Esophagus (tissue), 2 donors: ENCODE measurements at regions not wholly inside any gene's neighbourhood (a gene's known extent, or its start where the extent isn't known, plus 50 kb on each side); places are given as distances from the start of the nearest gene placed in this dataset.

Source experiments
- H3K27ac ChIP-seq, 2 donors: one replicate each; pipeline ENCODE4 v1.5.1; 2013; ENCODE audit warnings: low read depth in 2 of 2, mild to moderate bottlenecking in 2 of 2, inconsistent platforms in 1 of 2, low read length in 1 of 2, moderate library complexity in 1 of 2
- H3K27me3 ChIP-seq, 2 donors: one replicate each; pipeline ENCODE4 v1.6.1; 2013; ENCODE audit warnings: low read length in 2 of 2, control low read depth in 1 of 2, mild to moderate bottlenecking in 1 of 2; ENCODE audit not compliant: insufficient read depth in 2 of 2, control insufficient read depth in 1 of 2
- H3K36me3 ChIP-seq, 2 donors: one replicate each; pipeline ENCODE4 v1.6.1; 2013; ENCODE audit warnings: low read length in 1 of 2; ENCODE audit not compliant: control insufficient read depth in 2 of 2, insufficient read depth in 2 of 2
- H3K4me1 ChIP-seq, 2 donors: one replicate each; pipeline ENCODE4 v1.6.1; 2013; ENCODE audit warnings: low read length in 1 of 2; ENCODE audit not compliant: control insufficient read depth in 2 of 2, insufficient read depth in 2 of 2
- H3K4me3 ChIP-seq, 2 donors: one replicate each; pipeline ENCODE4 v1.5.1; 2013; ENCODE audit warnings: low read length in 2 of 2, mild to moderate bottlenecking in 2 of 2, low read depth in 1 of 2, moderate library complexity in 1 of 2
- H3K9me3 ChIP-seq, 2 donors: one replicate each; pipeline ENCODE4 v1.6.1; 2013; ENCODE audit warnings: mild to moderate bottlenecking in 2 of 2, low read depth in 1 of 2, low read length in 1 of 2, moderate library complexity in 1 of 2; ENCODE audit not compliant: control insufficient read depth in 2 of 2, insufficient read depth in 1 of 2
- WGBS, 2 donors: extraction: QIAGEN DNeasy Blood & Tissue Kit; methylation state at CpG; one replicate each; pipeline ENCODE4 v1.1.7; 2013; 5-methylcytosine and 5-hydroxymethylcytosine counted together
- donor health status: healthy with polysubstance abuse.
- donor health status: Bipolar disorder and iron deficiency.

GRCh38 chr3:34256791-34257190, 458.4 kb downstream of the PDCD6IP start:
- no peaks in the 10 kb centered on the region for H3K27me3 ChIP-seq
- WGBS, 2 donors: 63 to 64% methylated on average over 2 of the region's 2 CpGs

GRCh38 chr3:34258271-34258998, 460.0 kb downstream of the PDCD6IP start:
- H3K4me1 ChIP-seq: no peaks in the 10 kb centered on the region
- whole genome bisulfite sequencing, 2 donors: 69 to 79% methylated on average over 2 of the region's 2 CpGs
- H3K36me3 ChIP-seq: no peaks in the 10 kb centered on the region
- no peaks in the 10 kb centered on the region for H3K9me3 ChIP-seq
- H3K27ac ChIP-seq: no peak overlapping the region
- no peak overlapping the region for H3K4me3 ChIP-seq
- no peaks in the 10 kb centered on the region for H3K27me3 ChIP-seq

More at GRCh38 chr3:34256791-34257190, 458.4 kb downstream of the PDCD6IP start:
- Histone ChIP-seq H3K4me3 (no peak overlapping the region), H3K36me3 (no peaks in the 10 kb centered on the region), H3K9me3 (peaks cover 0 to 3% of the 10 kb centered on the region in 2 donors), H3K4me1 (no peaks in the 10 kb centered on the region), H3K27ac (no peak overlapping the region)

DNA sequence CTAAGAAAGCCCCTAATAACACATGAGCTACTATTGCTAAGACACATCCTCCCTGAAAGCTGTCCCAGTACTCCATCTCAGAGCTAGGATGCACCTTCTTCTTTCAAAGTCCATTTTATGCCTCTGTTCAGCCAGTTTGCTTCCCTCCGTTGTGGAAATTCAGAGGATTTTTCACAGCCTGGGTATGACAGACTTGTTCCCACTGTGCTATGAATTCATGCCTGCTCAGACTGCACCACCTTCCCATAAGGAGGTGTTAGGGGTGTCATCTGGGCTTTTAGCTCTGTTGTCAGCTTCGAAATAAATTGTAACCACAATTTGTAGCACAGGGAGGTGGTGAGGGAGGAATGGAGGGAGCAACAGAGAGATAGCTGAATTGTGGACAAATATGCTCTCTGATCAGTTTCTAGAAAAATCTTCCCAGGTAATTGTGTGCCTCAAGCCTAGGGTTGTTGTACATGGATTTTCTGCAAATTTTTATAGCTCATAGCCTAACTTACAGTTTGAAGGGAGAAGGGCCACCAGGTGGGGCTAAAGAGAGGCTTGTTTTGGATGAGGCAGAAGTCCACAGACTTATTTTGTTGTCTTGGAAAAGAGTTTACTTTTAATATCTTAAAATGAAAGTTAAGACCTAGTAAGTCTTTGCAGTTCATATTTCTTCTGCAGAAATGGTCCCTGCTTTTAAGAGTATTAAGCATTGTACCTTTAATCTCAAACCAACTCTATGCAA, 462.0 kb downstream of the PDCD6IP start:
- 77 to 85% methylated on average over 2 of the region's 2 CpGs for WGBS, 2 donors
- no peaks in the 10 kb centered on the region for H3K27me3 ChIP-seq
- H3K27ac ChIP-seq: no peak overlapping the region
- H3K4me1 ChIP-seq: no peaks in the 10 kb centered on the region
- no peaks in the 10 kb centered on the region for H3K36me3 ChIP-seq
- no peaks in the 10 kb centered on the region for H3K9me3 ChIP-seq
- no peak overlapping the region for H3K4me3 ChIP-seq

DNA sequence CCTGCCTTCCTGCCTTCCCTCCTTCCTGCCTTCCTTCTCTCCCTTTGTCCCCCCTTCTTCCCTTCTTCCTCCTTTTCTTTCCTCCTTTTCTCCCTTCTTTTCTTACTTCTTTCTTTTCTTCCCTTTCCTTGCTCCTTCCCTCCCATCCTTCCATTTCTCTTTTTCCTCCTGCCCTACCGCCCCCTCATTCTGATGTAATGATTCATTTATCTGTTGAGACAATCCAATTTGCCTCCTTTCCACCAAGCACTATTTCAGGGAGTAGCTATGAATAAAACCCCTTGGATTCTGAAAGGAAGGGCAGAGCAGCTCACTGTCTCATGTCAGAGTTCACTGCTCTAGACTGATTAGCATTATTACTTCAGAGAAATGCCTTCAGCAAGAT, 462.6 kb downstream of the PDCD6IP start:
- no peaks in the 10 kb centered on the region for H3K9me3 ChIP-seq
- H3K36me3 ChIP-seq: no peaks in the 10 kb centered on the region
- H3K27ac ChIP-seq: no peak overlapping the region
- H3K4me1 ChIP-seq: no peaks in the 10 kb centered on the region
- H3K4me3 ChIP-seq: no peak overlapping the region
- 69 to 73% methylated on average over 1 of the region's 1 CpG for WGBS, 2 donors
- H3K27me3 ChIP-seq: no peaks in the 10 kb centered on the region

- Histone ChIP-seq H3K27ac (no peak overlapping the region), H3K36me3 (no peaks in the 10 kb centered on the region), H3K27me3 (no peaks in the 10 kb centered on the region), H3K9me3 (no peaks in the 10 kb centered on the region), H3K4me3 (no peak overlapping the region), H3K4me1 (no peaks in the 10 kb centered on the region)
- WGBS, 2 donors: 14 to 16% methylated on average over 4 of the region's 4 CpGs
Observed at GRCh38 chr3:34263101-34263621, 464.7 kb downstream of the PDCD6IP start.

DNA sequence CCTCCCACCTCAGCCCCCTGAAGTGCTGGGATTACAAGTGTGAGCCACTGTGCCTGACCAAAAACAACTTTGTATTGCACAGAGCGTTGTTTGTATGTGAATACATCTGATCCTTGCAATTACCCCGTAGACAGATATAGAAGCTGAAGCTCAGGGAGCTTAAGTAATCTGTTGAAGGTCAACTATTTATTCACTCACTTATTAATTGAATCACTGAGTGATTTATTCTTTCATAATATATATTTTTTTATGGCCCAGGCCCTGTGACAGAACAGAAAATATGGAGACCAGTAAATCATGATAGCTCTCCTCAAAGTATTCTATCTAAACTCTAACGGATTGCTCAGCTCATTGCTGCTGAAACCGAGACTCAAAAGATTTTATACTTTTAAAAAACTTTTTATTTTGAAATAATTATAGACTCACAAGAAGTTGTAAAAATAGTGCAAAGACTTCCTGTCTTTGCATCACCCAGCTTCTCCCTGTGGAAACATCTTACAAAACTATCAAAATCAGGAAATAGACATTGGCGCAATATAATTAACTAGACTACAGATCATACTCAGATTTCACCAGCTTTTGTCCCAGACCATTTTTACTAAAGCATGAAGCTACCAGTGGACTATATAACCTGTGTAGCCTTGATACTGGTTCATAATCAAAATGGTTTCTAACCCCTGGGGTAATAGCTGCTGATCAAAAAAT, 466.1 kb downstream of the PDCD6IP start:
- Histone ChIP-seq H3K4me1 (no peaks in the 10 kb centered on the region), H3K4me3 (no peak overlapping the region), H3K27ac (no peak overlapping the region), H3K9me3 (no peaks in the 10 kb centered on the region), H3K27me3 (no peaks in the 10 kb centered on the region), H3K36me3 (no peaks in the 10 kb centered on the region)
- 78% methylated on average over 5 of the region's 5 CpGs for WGBS, 2 donors

DNA sequence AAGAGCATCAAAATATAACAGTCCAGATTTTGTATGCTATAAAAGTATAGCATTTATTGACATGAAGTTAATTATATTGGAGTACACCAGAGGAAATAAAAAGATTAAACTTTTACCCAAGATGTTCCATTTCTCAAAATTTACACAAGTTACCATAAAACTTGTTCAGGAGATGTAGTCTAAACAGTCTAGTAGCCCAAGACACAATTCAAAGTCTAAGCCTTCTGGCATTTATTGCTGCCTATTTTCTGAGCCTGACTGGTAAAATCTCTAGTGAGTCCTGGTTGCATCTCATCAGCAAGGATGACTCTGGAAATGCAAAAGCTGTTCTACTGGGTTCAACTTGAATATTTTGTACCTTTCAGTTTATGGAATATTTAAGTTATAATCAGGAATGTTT, 468.7 kb downstream of the PDCD6IP start:
- Histone ChIP-seq H3K4me1 (no peaks in the 10 kb centered on the region), H3K36me3 (no peaks in the 10 kb centered on the region), H3K27ac (no peak overlapping the region), H3K9me3 (no peaks in the 10 kb centered on the region), H3K4me3 (no peak overlapping the region), H3K27me3 (no peaks in the 10 kb centered on the region)

- Histone ChIP-seq H3K27me3 (no peaks in the 10 kb centered on the region), H3K9me3 (no peaks in the 10 kb centered on the region), H3K36me3 (no peaks in the 10 kb centered on the region), H3K4me1 (no peaks in the 10 kb centered on the region), H3K4me3 (no peak overlapping the region), H3K27ac (no peak overlapping the region)
- WGBS, 2 donors: 63 to 81% methylated on average over 4 of the region's 4 CpGs
Observed at GRCh38 chr3:34268032-34268709, 469.7 kb downstream of the PDCD6IP start.

DNA sequence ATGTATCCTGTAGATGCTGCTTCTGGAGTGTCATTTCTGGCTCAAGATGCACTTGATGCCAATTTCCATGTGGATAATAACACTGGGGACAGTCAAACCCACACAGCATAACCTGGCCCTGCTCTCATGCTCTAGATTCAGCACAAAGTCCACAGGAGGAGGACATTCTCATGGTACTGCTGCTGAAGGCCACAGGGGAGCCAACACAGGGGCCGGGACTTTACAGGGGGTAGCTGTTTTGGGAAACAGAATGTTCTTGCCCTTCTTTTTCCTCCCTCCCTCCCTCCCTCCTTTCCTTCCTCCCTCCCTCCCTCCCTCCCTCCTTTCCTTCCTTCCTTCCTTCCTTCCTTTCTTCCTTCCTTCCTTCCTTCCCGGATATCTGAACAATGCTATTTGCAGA, 477.4 kb downstream of the PDCD6IP start:
- Histone ChIP-seq H3K4me1 (no peaks in the 10 kb centered on the region), H3K27ac (no peak overlapping the region), H3K36me3 (no peaks in the 10 kb centered on the region), H3K4me3 (no peak overlapping the region), H3K9me3 (peaks cover 0 to 2% of the 10 kb centered on the region in 2 donors), H3K27me3 (no peaks in the 10 kb centered on the region)
- WGBS, 2 donors: 45 to 69% methylated on average over 2 of the region's 2 CpGs
